ENCODE measurements at regions not wholly inside any gene's neighbourhood (a gene's known extent, or its start where the extent isn't known, plus 50 kb on each side); places are given as distances from the start of the nearest gene placed in this dataset.
"Not testable (repeated sequence)": the region's sequence is repeated elsewhere in the genome, so short reads cannot be mapped to it uniquely, and the experiment has no call there.

DNA sequence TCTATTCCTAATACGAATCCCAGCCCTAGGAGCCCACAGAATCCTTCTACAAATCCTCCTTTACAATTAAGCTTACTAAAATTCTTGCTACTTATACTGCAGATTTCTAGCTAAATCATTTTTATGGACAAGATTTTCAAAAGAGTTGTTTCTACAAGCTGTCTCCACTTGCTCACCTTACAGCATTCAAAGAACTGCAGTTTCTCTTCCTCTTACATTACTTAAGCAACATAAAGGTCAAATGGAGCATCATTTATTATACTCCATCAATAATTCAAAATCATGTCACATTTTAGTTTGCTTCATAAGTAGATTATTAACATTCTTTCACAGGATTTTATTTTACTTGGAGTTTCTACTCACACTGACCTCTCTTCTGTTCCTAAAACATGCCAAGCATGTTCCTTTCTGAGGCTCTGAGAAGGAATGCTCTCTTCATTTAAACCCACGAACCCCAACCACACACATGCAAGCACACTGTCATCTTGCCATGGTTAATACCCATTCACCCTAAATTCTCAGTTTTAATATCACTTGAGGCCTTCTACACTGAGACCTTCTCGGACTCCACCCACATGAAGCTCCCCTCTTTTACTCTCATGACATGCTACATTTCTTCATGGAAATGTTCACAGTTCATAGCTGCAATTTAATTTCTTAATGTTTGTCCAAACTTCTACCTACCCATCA, 388.2 kb downstream of the TBC1D32 start:
- no peak for ATAC-seq
- Histone ChIP-seq H3K36me3 (no peaks in the 10 kb centered on the region), H3K4me1 (no peaks in the 10 kb centered on the region), H3K27ac (no peak overlapping the region), H3K9me3 (no peaks in the 10 kb centered on the region), H3K4me3 (no peak overlapping the region), H3K27me3 (ENCODE audit: low read depth) (no peaks in the 10 kb centered on the region)
- DNase-seq: no peak
- intact Hi-C loops (cut with DNase I): no loop called here
- TF ChIP-seq, protein P1, sequence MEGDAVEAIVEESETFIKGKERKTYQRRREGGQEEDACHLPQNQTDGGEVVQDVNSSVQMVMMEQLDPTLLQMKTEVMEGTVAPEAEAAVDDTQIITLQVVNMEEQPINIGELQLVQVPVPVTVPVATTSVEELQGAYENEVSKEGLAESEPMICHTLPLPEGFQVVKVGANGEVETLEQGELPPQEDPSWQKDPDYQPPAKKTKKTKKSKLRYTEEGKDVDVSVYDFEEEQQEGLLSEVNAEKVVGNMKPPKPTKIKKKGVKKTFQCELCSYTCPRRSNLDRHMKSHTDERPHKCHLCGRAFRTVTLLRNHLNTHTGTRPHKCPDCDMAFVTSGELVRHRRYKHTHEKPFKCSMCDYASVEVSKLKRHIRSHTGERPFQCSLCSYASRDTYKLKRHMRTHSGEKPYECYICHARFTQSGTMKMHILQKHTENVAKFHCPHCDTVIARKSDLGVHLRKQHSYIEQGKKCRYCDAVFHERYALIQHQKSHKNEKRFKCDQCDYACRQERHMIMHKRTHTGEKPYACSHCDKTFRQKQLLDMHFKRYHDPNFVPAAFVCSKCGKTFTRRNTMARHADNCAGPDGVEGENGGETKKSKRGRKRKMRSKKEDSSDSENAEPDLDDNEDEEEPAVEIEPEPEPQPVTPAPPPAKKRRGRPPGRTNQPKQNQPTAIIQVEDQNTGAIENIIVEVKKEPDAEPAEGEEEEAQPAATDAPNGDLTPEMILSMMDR (IDR thresholded peaks at IDR 0.05): no peak

DNA sequence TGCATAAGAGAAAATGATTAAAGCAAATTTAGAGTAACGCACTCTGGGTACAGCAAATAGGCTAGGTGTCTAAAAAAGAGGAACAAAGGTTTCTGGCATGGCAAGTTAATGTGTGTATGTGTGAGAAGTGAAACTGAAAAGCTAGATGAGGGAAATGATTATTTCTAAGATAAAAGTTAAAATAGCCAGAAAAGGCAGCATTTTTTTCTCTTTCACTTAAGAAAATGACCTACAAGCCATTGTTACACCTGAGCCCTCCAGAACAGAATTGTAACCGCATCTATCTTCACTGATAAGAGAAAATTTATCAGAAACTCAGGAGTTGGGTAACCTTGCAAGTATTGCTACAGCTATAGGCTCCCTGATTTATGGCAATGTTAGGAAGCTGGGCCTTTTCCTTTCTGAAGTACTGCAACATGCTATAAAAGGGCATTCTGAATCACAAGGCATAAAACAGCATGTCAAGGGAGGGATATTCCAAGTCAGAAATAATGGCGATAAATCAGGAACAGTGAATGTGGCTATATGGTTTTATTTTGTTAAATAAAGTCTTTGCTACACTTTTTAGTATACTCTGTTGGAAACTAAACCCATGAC, 395.3 kb downstream of the TBC1D32 start:
- intact Hi-C loops (cut with DNase I): no loop called here
- no peaks in the 10 kb centered on the region for H3K4me1 ChIP-seq
- ATAC-seq: no peak
- no peak overlapping the region for H3K4me3 ChIP-seq
- H3K27me3 ChIP-seq (ENCODE audit: low read depth): no peaks in the 10 kb centered on the region
- TF ChIP-seq, protein P1 (IDR thresholded peaks at IDR 0.05): no peak
- no peak overlapping the region for H3K27ac ChIP-seq
- no peaks in the 10 kb centered on the region for H3K9me3 ChIP-seq
- no peaks in the 10 kb centered on the region for H3K36me3 ChIP-seq
- DNase-seq: no peak

DNA sequence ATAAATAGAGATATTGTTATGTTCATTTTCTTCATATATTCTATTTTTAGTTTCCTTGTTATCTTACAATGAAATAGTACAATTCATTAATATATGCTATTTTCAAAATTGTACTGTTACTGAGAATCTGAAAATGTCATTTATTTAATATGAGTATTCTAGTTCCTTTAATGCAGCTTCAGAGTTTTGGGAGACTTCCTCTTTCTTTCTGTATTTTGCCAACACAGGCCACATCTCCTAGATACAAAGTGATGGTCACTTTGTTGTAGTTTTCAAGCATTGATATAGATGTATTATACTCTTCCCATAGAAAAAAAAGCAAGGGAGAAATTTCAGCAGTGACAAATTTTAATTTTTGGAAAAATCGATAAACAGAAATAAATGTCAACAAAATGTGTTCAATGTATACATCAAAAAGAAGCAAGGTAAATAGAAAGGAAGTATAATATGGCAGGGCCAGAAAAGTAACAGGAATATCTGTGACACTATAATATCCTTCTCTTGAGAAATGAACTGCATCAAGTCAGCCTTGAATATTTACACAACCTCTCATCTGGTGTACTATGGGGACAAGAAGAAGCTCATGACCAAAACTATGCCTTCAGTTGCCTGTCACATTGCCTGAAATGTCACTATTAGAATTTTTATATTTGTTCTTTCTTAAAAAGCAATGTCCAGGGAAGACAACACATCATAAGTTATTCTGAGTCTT, 396.0 kb downstream of the TBC1D32 start:
- no peak for ATAC-seq
- Histone ChIP-seq H3K36me3 (no peaks in the 10 kb centered on the region), H3K4me1 (no peaks in the 10 kb centered on the region), H3K4me3 (no peak overlapping the region), H3K27me3 (ENCODE audit: low read depth) (no peaks in the 10 kb centered on the region), H3K9me3 (no peaks in the 10 kb centered on the region), H3K27ac (no peak overlapping the region)
- no peak for DNase-seq
- TF ChIP-seq, protein P1 (IDR thresholded peaks at IDR 0.05): no peak
- intact Hi-C loops (cut with DNase I): no loop called here

DNA sequence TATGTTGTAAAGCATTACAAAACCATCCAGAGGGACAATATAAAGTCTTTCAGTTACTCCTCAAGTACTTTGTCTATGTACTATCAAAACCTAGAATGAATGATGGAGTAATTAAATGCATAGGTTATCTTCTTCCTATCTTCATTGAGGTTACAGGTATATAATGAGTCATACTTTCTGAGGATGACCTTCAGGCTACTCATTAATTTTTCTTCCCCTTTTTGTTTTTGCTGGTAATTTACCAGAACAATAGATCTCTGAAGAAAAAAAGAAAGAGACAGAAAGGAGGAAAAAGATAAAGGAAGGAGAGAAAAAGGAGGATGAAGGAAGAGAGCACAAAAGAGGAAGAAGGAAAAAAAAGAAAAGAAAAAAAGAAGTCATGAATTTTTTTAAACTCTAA, 398.4 kb downstream of the TBC1D32 start:
- Histone ChIP-seq H3K27me3 (ENCODE audit: low read depth) (no peaks in the 10 kb centered on the region), H3K27ac (no peak overlapping the region), H3K4me3 (no peak overlapping the region), H3K4me1 (no peaks in the 10 kb centered on the region), H3K36me3 (no peaks in the 10 kb centered on the region), H3K9me3 (no peaks in the 10 kb centered on the region)
- ATAC-seq (no peak), DNase-seq (no peak)
- intact Hi-C loops (cut with DNase I): no loop called here
- TF ChIP-seq, protein P1 (IDR thresholded peaks at IDR 0.05): no peak

DNA sequence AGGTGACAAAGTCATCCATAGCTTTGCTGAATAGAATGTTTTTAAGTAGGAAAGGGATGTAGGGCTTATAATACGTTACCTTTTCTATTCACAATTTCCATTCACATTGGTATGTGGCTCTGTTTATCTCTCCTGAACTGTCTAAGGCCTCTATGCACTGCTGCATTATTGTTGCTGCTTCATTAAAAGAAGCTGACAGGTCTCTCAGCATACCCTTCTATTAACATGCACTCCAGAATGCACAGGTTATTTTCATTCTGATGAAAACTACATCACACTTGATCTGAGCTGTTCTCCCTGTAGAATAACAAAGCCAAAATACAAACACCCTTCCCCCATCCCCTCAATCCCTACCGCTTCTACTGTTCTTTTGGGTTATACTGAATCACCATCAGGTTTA, 399.3 kb downstream of the TBC1D32 start:
- TF ChIP-seq, protein P1 (IDR thresholded peaks at IDR 0.05): no peak
- ATAC-seq (no peak), DNase-seq (no peak)
- no peaks in the 10 kb centered on the region for H3K27me3 ChIP-seq (ENCODE audit: low read depth)
- H3K4me3 ChIP-seq: no peak overlapping the region
- no peaks in the 10 kb centered on the region for H3K9me3 ChIP-seq
- H3K4me1 ChIP-seq: no peaks in the 10 kb centered on the region
- intact Hi-C loops (cut with DNase I): no loop called here
- no peak overlapping the region for H3K27ac ChIP-seq
- H3K36me3 ChIP-seq: no peaks in the 10 kb centered on the region

DNA sequence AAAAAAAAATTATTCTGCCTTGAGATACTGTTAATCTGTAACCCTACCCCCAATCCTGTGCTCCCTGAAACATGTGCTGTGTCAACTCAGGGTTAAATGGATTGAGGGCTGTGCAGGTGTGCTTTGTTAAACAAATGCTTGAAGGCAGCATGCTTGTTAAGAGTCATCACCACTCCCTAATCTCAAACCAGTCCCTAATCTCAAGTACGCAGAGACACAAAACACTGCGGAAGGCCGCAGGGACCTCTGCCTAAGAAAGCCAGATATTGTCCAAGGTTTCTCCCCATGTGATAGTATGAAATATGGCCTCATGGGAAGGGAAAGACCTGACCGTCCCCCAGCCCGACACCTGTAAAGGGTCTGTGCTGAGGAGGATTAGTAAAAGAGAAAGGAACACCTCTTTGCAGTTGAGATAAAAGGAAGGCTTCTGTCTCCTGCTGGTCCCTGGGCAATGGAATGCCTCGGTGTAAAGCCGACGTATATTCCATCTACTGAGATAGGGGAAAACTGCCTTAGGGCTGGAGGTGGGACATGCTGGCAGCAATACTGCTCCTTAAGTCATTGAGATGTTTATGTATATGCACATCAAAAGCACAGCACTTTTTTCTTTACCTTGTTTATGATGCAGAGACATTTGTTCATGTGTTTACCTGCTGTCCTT, 402.6 kb downstream of the TBC1D32 start:
- H3K4me3 ChIP-seq; intact Hi-C loops (cut with DNase I); DNase-seq; H3K36me3 ChIP-seq; H3K4me1 ChIP-seq; H3K27me3 ChIP-seq (ENCODE audit: low read depth); H3K9me3 ChIP-seq; ATAC-seq; H3K27ac ChIP-seq: not testable (repeated sequence)

DNA sequence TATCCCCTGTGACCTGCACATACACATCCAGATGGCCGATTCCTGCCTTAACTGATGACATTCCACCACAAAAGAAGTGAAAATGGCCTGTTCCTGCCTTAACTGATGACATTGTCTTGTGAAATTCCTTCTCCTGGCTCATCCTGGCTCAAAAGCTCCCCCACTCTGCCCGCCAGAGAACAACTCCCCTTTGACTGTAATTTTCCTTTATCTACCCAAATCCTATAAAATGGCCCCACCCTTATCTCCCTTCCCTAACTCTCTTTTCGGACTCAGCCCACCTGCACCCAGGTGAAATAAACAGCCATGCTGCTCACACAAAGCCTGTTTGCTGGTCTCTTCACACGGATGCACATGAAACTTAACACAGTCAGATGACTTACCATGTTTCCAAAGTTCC, 403.8 kb downstream of the TBC1D32 start:
- H3K27me3 ChIP-seq (ENCODE audit: low read depth); H3K27ac ChIP-seq; intact Hi-C loops (cut with DNase I); DNase-seq; H3K9me3 ChIP-seq; ATAC-seq; H3K36me3 ChIP-seq; H3K4me3 ChIP-seq; H3K4me1 ChIP-seq: not testable (repeated sequence)

Measured in lower lobe of right lung (tissue), 2 donors.